ENCODE measurements at regions not wholly inside any gene's neighbourhood (a gene's known extent, or its start where the extent isn't known, plus 50 kb on each side); places are given as distances from the start of the nearest gene placed in this dataset.

- TF ChIP-seq CTCF (IDR thresholded peaks at IDR 0.05): no peak
- no peak for TF ChIP-seq POLR2A (IDR thresholded peaks at IDR 0.05)
These were observed 417.4 kb downstream of the CETN3 start for GRCh38 chr5:89992201-89992600.
